Activated CD8-positive, alpha-beta memory T cell treated with anti-CD3 and anti-CD28 coated beads, Interleukin-2, amount 50 U/mL, for 4 hours (primary cell): ENCODE measurements at regions not wholly inside any gene's neighbourhood (a gene's known extent, or its start where the extent isn't known, plus 50 kb on each side); places are given as distances from the start of the nearest gene placed in this dataset.
A peak's percentile ranks its signal among the peaks of the same experiment; 100 is the strongest.
"Not testable (repeated sequence)": the region's sequence is repeated elsewhere in the genome, so short reads cannot be mapped to it uniquely, and the experiment has no call there.

Source experiments
- DNase-seq: peaks from one replicate; pipeline ENCODE4 v3.0.0-alpha.2; 2020

- DNase-seq = no peak
Observed at GRCh38 chr5:42894057-42894456, 82.4 kb upstream of the SELENOP start.

GRCh38 chr5:42889311-42889933, 77.7 kb upstream of the SELENOP start:
- DNase-seq = peak; percentile 54

- no peak for DNase-seq
Observed at GRCh38 chr5:42888771-42889170, 77.1 kb upstream of the SELENOP start.

- no peak for DNase-seq
Observed at GRCh38 chr5:42887575-42887974, 75.9 kb upstream of the SELENOP start.

- no peak for DNase-seq
Observed at GRCh38 chr5:42887097-42887496, 75.4 kb upstream of the SELENOP start.

- no peak for DNase-seq
Observed at GRCh38 chr5:42886635-42887034, 74.9 kb upstream of the SELENOP start.

DNA sequence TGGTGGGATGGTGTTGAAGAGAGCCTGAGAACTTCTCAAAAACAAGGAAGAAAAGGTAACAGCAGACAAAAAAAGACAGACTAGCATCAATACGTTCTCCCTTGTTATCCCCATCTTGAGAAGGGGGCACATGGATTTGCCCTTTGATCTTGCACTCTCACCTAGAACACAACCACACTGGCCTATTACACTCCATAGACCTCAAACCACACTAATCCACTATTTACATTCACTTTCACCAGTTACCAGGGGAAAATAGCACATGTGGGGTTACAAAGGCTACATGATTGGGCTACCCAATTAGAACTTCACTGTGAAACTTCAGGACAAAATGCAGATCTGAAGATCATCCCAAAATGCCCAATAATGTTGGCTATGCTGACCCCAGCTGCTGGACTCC, 72.6 kb upstream of the SELENOP start:
- no peak for DNase-seq

- no peak for DNase-seq
Observed at GRCh38 chr5:42881416-42882117, 69.9 kb upstream of the SELENOP start.

- DNase-seq = no peak
Observed at GRCh38 chr5:42880496-42881150, 68.9 kb upstream of the SELENOP start.

DNA sequence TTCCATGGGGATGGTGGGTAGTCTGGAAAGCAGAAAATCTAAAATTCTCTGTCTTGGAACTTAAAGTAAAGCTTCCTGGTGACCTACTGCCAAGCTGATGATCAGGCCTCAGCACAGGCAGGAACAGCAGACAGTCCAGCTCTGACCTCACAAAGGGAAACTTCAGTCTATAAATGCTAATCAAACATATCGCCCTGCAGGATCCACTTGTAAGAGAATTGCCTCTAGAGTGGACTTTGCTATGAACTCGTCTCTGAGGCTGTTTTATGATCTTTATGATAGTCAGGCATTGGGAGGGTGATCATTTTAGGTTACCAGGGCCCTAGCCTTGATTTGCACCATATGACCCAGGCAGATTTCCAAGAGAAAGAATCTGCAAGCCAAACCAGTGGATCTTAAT, 67.6 kb upstream of the SELENOP start:
- no peak for DNase-seq

DNA sequence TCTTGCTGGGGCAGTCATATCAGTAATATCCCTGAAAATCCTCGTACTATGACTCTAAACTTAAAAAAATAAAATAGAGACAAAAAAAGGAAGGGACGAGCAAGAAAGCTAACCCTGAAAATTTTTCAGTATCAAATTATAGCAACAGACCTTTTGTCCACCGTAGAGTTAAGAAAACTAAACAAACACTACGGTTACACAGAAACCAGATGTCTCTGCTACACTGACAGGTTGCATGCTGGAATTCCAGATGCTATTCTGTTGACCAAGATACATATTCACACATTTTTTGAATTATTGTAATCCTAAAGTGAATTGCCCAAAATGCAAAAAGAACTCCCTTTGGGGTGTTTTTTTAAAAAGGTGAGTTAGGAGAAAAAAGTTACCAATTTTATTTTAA, 66.9 kb upstream of the SELENOP start:
- no peak for DNase-seq

DNA sequence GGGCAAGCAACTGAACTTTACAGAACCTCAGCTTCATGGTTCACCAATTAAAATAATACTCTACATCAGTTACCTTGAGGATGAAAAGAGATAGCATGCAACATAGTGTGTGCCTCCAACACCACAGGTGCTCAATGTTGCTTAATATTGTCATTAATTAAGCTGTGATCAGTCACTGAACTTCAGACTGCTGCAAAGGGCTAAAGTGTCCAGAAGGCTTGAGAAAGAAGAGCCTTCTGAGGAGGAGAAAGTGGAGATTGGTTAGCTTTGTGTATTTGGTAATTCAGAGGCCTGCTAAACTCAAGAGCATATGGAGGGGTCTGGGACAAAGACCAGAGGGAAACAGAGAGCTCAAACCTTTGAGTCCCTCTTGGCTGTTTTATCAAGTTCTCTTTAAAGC, 66.3 kb upstream of the SELENOP start:
- DNase-seq = no peak

GRCh38 chr5:42877431-42877830, 65.7 kb upstream of the SELENOP start:
- DNase-seq = no peak

DNA sequence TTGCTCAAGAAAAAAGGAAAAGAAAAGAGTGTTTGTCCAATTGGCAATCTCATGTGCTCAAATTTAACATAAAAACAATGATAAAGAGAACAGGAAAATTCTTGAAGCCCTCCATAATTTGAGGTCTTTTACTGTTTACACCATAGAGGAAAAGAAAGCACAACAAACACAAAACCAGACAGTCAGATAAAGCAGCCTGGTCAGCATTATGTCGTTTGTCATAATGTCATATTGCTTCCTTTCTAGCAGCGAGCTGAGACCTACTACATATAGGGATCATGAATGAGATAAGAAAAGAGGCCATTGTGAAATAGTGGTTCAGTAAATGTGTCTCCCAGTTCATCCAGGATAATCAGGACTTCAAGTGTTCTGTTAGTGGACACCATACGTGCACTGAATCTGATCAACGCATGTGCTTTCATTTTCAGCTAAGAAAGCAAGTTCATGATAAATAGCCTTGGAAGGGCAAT, 64.7 kb upstream of the SELENOP start:
- DNase-seq = no peak

DNA sequence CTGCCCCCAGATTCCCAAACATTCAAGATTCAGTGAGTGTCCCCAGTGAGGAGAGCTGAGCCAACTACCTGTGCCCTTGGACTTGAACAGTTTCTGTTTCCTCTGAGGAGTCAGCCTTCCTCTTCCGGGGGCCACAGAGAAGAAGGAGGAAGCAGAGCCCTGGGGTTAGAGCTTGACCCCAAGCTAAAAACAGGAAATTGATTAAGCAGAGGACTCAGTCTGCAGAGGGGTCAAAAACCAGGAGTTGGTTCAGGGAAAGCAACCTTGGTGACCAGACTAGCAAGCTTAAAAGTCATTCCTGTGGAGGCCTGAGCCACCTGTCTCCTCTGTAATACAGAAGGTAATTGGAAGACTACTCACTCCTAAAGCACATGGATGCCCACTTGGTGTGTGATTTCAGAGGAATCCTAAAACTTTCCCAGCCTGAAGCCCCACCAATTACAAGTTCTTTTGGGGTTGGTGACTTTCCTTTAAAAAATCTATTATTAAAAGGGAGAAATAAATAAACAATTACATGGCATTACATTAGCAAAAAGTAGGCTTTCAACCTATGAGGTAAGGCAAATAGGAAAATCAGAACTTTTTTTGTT, 64.2 kb upstream of the SELENOP start:
- DNase-seq = no peak

DNA sequence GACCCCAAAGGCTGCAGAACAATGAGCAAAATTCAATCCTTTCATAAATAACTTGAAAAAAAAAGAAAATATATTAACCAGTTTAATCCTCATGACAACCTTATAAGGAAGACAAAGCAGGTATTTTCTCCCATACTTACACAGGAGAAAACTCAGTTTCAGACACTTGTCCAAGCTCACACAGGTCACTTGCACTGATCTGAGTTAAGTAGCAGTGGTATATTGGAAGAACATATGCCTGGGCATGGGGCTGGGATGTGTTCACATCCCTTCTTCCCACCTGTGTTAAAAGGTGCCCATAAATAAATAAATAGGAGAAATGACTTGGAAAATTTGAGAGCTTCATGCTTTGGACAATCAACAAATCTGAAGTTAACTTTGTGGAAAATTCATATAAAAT, 63.5 kb upstream of the SELENOP start:
- DNase-seq = no peak

- DNase-seq = no peak
Observed at GRCh38 chr5:42874621-42875198, 63.0 kb upstream of the SELENOP start.

DNA sequence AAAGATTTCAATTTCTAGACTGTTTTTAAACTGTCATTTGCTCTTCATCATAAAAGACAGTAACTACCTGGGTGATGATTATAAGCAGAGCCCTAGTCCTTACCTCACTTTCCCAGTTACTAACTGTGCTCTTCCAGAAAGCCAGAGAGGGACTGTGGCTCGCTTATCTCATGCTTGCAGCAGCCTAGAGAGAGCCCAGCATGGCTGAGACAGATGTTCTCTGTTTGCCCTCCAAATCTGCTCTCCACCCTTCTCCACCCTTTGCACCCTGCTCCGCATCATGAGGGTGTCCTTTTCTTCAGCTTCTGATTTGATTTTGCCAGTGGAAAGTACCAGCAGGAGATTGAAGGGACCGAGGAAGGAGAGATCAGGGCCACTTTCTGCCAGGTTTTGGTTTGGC, 61.2 kb upstream of the SELENOP start:
- no peak for DNase-seq

GRCh38 chr5:42870882-42871418, 59.3 kb upstream of the SELENOP start:
- DNase-seq = no peak

GRCh38 chr5:42868417-42868816, 56.7 kb upstream of the SELENOP start:
- not testable (repeated sequence) for DNase-seq

- not testable (repeated sequence) for DNase-seq
Observed at GRCh38 chr5:42864749-42865148, 53.1 kb upstream of the SELENOP start.
